SU-DHL-6 (cell line): ENCODE measurements at regions not wholly inside any gene's neighbourhood (a gene's known extent, or its start where the extent isn't known, plus 50 kb on each side); places are given as distances from the start of the nearest gene placed in this dataset.

ENCODE experiments used
- H2AFZ ChIP-seq: fragments of 200-600 bp; sonication (generic); 2 replicates; pipeline ENCODE4 v1.6.1; 2014; ENCODE audit warnings: low read depth, mild to moderate bottlenecking, moderate library complexity, mixed read lengths, antibody characterized with exemption, low read length; ENCODE audit not compliant: severe bottlenecking
- H3F3A ChIP-seq: fragments of 200-600 bp; shearing (Covaris generic); 2 replicates; pipeline ENCODE4 v1.6.0; 2016; ENCODE audit warnings: antibody characterized with exemption, mild to moderate bottlenecking; ENCODE audit not compliant: insufficient read depth
- H3K27ac ChIP-seq: fragments of 200-600 bp; sonication (generic); 2 replicates; pipeline ENCODE4 v1.5.1; 2016; ENCODE audit warnings: low read depth, mild to moderate bottlenecking, low read length, moderate library complexity, mixed read lengths
- H3K27me3 ChIP-seq: fragments of 200-600 bp; sonication (generic), shearing (Covaris generic); 2 replicates; pipeline ENCODE4 v1.6.0; 2014; ENCODE audit warnings: mild to moderate bottlenecking, low read length
- H3K36me3 ChIP-seq: fragments of 200-600 bp; sonication (generic); 2 replicates; pipeline ENCODE4 v1.6.1; 2014; ENCODE audit warnings: mild to moderate bottlenecking, low read length, mixed read lengths
- H3K4me2 ChIP-seq: fragments of 300-600, 200-600 bp; shearing (Covaris generic), sonication (generic); 2 replicates; pipeline ENCODE4 v1.6.0; 2014; ENCODE audit warnings: low read length, low read depth, mild to moderate bottlenecking; ENCODE audit not compliant: poor library complexity, severe bottlenecking
- H3K4me3 ChIP-seq: fragments of 200-600 bp; sonication (generic); 2 replicates; pipeline ENCODE4 v1.5.1; 2014; ENCODE audit warnings: antibody characterized with exemption, low read length, mild to moderate bottlenecking, mixed read lengths; ENCODE audit not compliant: insufficient read depth, poor library complexity, severe bottlenecking
- H3K79me2 ChIP-seq: fragments of 200-600 bp; sonication (generic); 2 replicates; pipeline ENCODE4 v1.6.1; 2014; ENCODE audit warnings: mild to moderate bottlenecking, low read length, moderate library complexity; ENCODE audit not compliant: insufficient read depth
- H3K9ac ChIP-seq: fragments of 200-600 bp; sonication (generic); 2 replicates; pipeline ENCODE4 v1.7.0; 2014; ENCODE audit warnings: mild to moderate bottlenecking, low read length
- H3K9me2 ChIP-seq: fragments of 200-600 bp; sonication (generic); replicated peaks from 2 replicates; pipeline ENCODE4 v1.6.1; 2014; ENCODE audit warnings: low read length; ENCODE audit not compliant: insufficient read depth
- H3K9me3 ChIP-seq: fragments of 200-600 bp; sonication (generic); 2 replicates; pipeline ENCODE4 v1.6.1; 2014; ENCODE audit warnings: low read length, mixed read lengths; ENCODE audit not compliant: insufficient read depth
- H4K20me1 ChIP-seq: fragments of 200-600 bp; sonication (generic); 2 replicates; pipeline ENCODE4 v1.6.1; 2014; ENCODE audit warnings: low read depth, mild to moderate bottlenecking, antibody characterized with exemption, low read length, moderate library complexity, mixed read lengths
- CTCF ChIP-seq: fragments of 200-600 bp; sonication (generic); IDR thresholded peaks from one replicate; pipeline ENCODE4 v1.5.1; 2017; ENCODE audit warnings: antibody characterized with exemption, mild to moderate bottlenecking, low read length, moderate library complexity; ENCODE audit not compliant: insufficient read depth, poor library complexity, severe bottlenecking
- EZH2phosphoT487 ChIP-seq: fragments of 200-600 bp; sonication (generic), shearing (Covaris generic); conservative IDR thresholded peaks from 2 replicates; pipeline ENCODE4 v1.6.1; 2018; ENCODE audit warnings: mild to moderate bottlenecking, antibody characterized with exemption, low read length, moderate library complexity, mixed read lengths

- Histone ChIP-seq H3F3A (no peaks in the 10 kb centered on the region), H3K9me2 (no peaks in the 10 kb centered on the region), H2AFZ (no peak overlapping the region), H3K9ac (no peak overlapping the region), H4K20me1 (no peaks in the 10 kb centered on the region), H3K9me3 (no peaks in the 10 kb centered on the region), H3K4me3 (no peak overlapping the region), H3K4me2 (no peak overlapping the region), H3K27ac (no peak overlapping the region), H3K36me3 (no peaks in the 10 kb centered on the region), H3K27me3 (no peaks in the 10 kb centered on the region), H3K79me2 (no peaks in the 10 kb centered on the region)
- no peak for TF ChIP-seq EZH2phosphoT487
- no peak for TF ChIP-seq CTCF
These were observed 975.4 kb upstream of the NDST4 start for GRCh38 chr4:116088771-116089170.

- Histone ChIP-seq H2AFZ (no peak overlapping the region), H3K4me2 (no peak overlapping the region), H4K20me1 (no peaks in the 10 kb centered on the region), H3K36me3 (no peaks in the 10 kb centered on the region), H3K27ac (no peak overlapping the region), H3K9me3 (no peaks in the 10 kb centered on the region), H3F3A (no peaks in the 10 kb centered on the region), H3K27me3 (no peaks in the 10 kb centered on the region), H3K4me3 (no peak overlapping the region), H3K9ac (no peak overlapping the region), H3K79me2 (no peaks in the 10 kb centered on the region), H3K9me2 (no peaks in the 10 kb centered on the region)
- TF ChIP-seq CTCF (no peak), EZH2phosphoT487 (no peak)
These were observed 969.5 kb upstream of the NDST4 start for GRCh38 chr4:116082808-116083366.

DNA sequence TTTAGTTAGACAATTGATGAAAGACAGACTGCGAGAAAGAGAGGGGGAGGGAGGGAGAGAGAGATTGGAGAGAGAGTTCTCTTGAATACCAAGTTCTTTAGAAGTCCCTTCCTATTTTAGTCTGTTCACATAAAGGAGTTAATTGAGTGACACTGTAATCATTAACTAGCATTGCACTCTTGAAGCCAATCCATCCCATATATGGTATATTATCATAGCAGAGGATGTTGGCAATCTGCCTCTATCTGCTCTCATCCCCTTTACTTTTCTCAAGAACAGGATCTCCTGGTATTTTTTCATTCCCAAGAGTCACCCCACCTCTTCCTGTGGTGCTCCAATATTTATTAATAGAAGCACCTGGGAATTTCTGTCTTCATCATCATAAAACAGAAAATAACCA is 959.6 kb upstream of the NDST4 start:
- no peak for TF ChIP-seq CTCF
- no peak for TF ChIP-seq EZH2phosphoT487
- Histone ChIP-seq H3K4me3 (no peak overlapping the region), H3F3A (no peaks in the 10 kb centered on the region), H3K79me2 (no peaks in the 10 kb centered on the region), H4K20me1 (no peaks in the 10 kb centered on the region), H3K27me3 (no peaks in the 10 kb centered on the region), H3K9me2 (no peaks in the 10 kb centered on the region), H3K4me2 (no peak overlapping the region), H3K27ac (no peak overlapping the region), H2AFZ (no peak overlapping the region), H3K36me3 (no peaks in the 10 kb centered on the region), H3K9me3 (no peaks in the 10 kb centered on the region), H3K9ac (no peak overlapping the region)
